ENCODE measurements at regions not wholly inside any gene's neighbourhood (a gene's known extent, or its start where the extent isn't known, plus 50 kb on each side); places are given as distances from the start of the nearest gene placed in this dataset.

- CTCF ChIA-PET, result no interaction called here
These were observed 158.1 kb downstream of the TTC32 start for GRCh38 chr2:19743641-19744040.

GRCh38 chr2:19742872-19743271 lies 158.9 kb downstream of the TTC32 start:
- no peak for TF ChIP-seq CTCF (IDR thresholded peaks at IDR 0.05; ENCODE audit: low read depth, low read length)
- no peak overlapping the region for H3K27ac ChIP-seq (ENCODE audit: low read depth, low read length)
- CTCF ChIA-PET, result interaction anchor here (1.5 kb wide), 1 partner anchor 9 kb away, joined by 4 read pairs; no protein-coding TSS in a partner anchor

More at GRCh38 chr2:19743641-19744040, 158.1 kb downstream of the TTC32 start:
- POLR2A ChIA-PET, result no interaction called here
- DNase-seq (ENCODE audit: low read depth, low spot score), result no peak
- Histone ChIP-seq H3K9me3 (ENCODE audit: control insufficient read depth, insufficient read depth, low read length) (no peaks in the 10 kb centered on the region; the same call in 1 of the 2 replicates), H3K27me3 (ENCODE audit: control insufficient read depth, insufficient read depth, low read length) (no peaks in the 10 kb centered on the region), H3K4me3 (ENCODE audit: low read depth, low read length) (no peak overlapping the region), H3K27ac (ENCODE audit: low read depth, low read length) (no peak overlapping the region)
- no peak for TF ChIP-seq CTCF (IDR thresholded peaks at IDR 0.05; ENCODE audit: low read depth, low read length)

GRCh38 chr2:19739256-19739655 lies 162.5 kb downstream of the TTC32 start:
- no peak overlapping the region for H3K4me3 ChIP-seq (ENCODE audit: low read depth, low read length)
- ChIA-PET POLR2A (no interaction called here), CTCF (no interaction called here)
- H3K27me3 ChIP-seq (ENCODE audit: control insufficient read depth, insufficient read depth, low read length), result no peaks in the 10 kb centered on the region
- no peaks in the 10 kb centered on the region for H3K9me3 ChIP-seq (ENCODE audit: control insufficient read depth, insufficient read depth, low read length)
- no peak for DNase-seq (ENCODE audit: low read depth, low spot score)
- TF ChIP-seq CTCF (IDR thresholded peaks at IDR 0.05; ENCODE audit: low read depth, low read length), result no peak
- no peak overlapping the region for H3K27ac ChIP-seq (ENCODE audit: low read depth, low read length)

More at GRCh38 chr2:19742872-19743271, 158.9 kb downstream of the TTC32 start:
- H3K27me3 ChIP-seq (ENCODE audit: control insufficient read depth, insufficient read depth, low read length), result no peaks in the 10 kb centered on the region
- DNase-seq (ENCODE audit: low read depth, low spot score), result no peak
- no peak overlapping the region for H3K4me3 ChIP-seq (ENCODE audit: low read depth, low read length)
- H3K9me3 ChIP-seq (ENCODE audit: control insufficient read depth, insufficient read depth, low read length), result no peaks in the 10 kb centered on the region
- POLR2A ChIA-PET, result no interaction called here

- no peaks in the 10 kb centered on the region for H3K9me3 ChIP-seq (ENCODE audit: control insufficient read depth, insufficient read depth, low read length)
- no peak overlapping the region for H3K4me3 ChIP-seq (ENCODE audit: low read depth, low read length)
- ChIA-PET POLR2A (no interaction called here), CTCF (interaction anchor here (0.7 to 1.7 kb wide), 3 partner anchors 8 to 13 kb away, joined by 3 to 8 read pairs (median 3); no protein-coding TSS in a partner anchor)
- DNase-seq (ENCODE audit: low read depth, low spot score), result no peak
- TF ChIP-seq CTCF (IDR thresholded peaks at IDR 0.05; ENCODE audit: low read depth, low read length), result no peak
- H3K27me3 ChIP-seq (ENCODE audit: control insufficient read depth, insufficient read depth, low read length), result no peaks in the 10 kb centered on the region
- peak overlapping the region; percentile 52 for H3K27ac ChIP-seq (ENCODE audit: low read depth, low read length)
These were observed 163.1 kb downstream of the TTC32 start for GRCh38 chr2:19738707-19739106.

GRCh38 chr2:19736191-19736831 lies 165.5 kb downstream of the TTC32 start:
- POLR2A ChIA-PET, result no interaction called here
- CTCF ChIA-PET, result no interaction called here
- Histone ChIP-seq H3K27me3 (ENCODE audit: control insufficient read depth, insufficient read depth, low read length) (no peaks in the 10 kb centered on the region), H3K4me3 (ENCODE audit: low read depth, low read length) (no peak overlapping the region), H3K27ac (ENCODE audit: low read depth, low read length) (no peak overlapping the region), H3K9me3 (ENCODE audit: control insufficient read depth, insufficient read depth, low read length) (no peaks in the 10 kb centered on the region)
- no peak for DNase-seq (ENCODE audit: low read depth, low spot score)
- TF ChIP-seq CTCF (IDR thresholded peaks at IDR 0.05; ENCODE audit: low read depth, low read length), result no peak
